Central memory CD8-positive, alpha-beta T cell (primary cell): ENCODE measurements at regions not wholly inside any gene's neighbourhood (a gene's known extent, or its start where the extent isn't known, plus 50 kb on each side); places are given as distances from the start of the nearest gene placed in this dataset.
"Not testable (repeated sequence)": the region's sequence is repeated elsewhere in the genome, so short reads cannot be mapped to it uniquely, and the experiment has no call there.

Experiments used
- ATAC-seq: fragments of 150-1000 bp; cut with Tn5 transposase; replicated peaks from 2 replicates; pipeline ENCODE4 v1.10.0; 2022; ENCODE audit warnings: mild to moderate bottlenecking, moderate FRiP score, moderate number of reproducible peaks; ENCODE audit not compliant: poor library complexity, severe bottlenecking; ENCODE audit errors: extremely low read depth
- DNase-seq, 2 donors: peaks; one replicate each; pipeline ENCODE4 v3.0.0; 2021; ENCODE audit warnings: low spot score in 2 of 2
- H3K27ac Mint-ChIP-seq: one replicate; pipeline ENCODE4 v1.8.0; 2022; ENCODE audit warnings: low read depth, mild to moderate bottlenecking, moderate library complexity, mixed read lengths
- H3K27me3 Mint-ChIP-seq: one replicate; pipeline ENCODE4 v1.8.0; 2022; ENCODE audit warnings: mixed read lengths
- H3K36me3 Mint-ChIP-seq: one replicate; pipeline ENCODE4 v1.8.0; 2022; ENCODE audit warnings: mild to moderate bottlenecking, moderate library complexity, mixed read lengths; ENCODE audit not compliant: insufficient read depth
- H3K4me1 Mint-ChIP-seq: one replicate; pipeline ENCODE4 v1.8.0; 2022; ENCODE audit warnings: mixed read lengths
- H3K4me3 Mint-ChIP-seq: one replicate; pipeline ENCODE4 v1.8.0; 2022; ENCODE audit warnings: mild to moderate bottlenecking, moderate library complexity, mixed read lengths
- H3K9me3 Mint-ChIP-seq: one replicate; pipeline ENCODE4 v1.8.0; 2022; ENCODE audit warnings: mixed read lengths

DNA sequence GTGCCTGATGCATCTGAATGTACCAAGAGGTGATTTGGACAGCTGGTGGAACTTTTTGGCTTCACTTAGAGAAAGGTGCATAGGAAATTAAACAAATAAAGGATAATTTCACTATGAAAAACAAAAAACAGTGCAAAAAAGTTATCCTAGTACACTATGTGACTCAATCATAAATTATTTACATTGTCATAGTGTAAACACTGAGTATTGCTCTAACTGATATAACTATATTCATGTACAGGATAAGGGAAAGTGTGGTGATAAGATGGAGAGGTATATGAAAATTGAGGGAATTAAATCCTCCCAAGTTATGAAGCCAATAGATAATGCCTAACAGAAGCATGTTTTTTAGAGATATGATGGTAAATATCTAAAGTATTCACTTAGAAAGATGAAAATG, 50.2 kb upstream of the CPNE4 start:
- H3K36me3 Mint-ChIP-seq, result no peaks in the 10 kb centered on the region
- H3K4me3 Mint-ChIP-seq, result no peak overlapping the region
- H3K27ac Mint-ChIP-seq, result no peak overlapping the region
- H3K4me1 Mint-ChIP-seq, result no peaks in the 10 kb centered on the region
- DNase-seq (no peak), ATAC-seq (no peak)
- peaks cover 8% of the 10 kb centered on the region for H3K9me3 Mint-ChIP-seq
- peaks cover 9% of the 10 kb centered on the region for H3K27me3 Mint-ChIP-seq

GRCh38 chr3:132087356-132087755, 52.5 kb upstream of the CPNE4 start:
- H3K4me3 Mint-ChIP-seq, result no peak overlapping the region
- H3K27ac Mint-ChIP-seq, result no peak overlapping the region
- H3K27me3 Mint-ChIP-seq, result peaks cover 6% of the 10 kb centered on the region
- no peaks in the 10 kb centered on the region for H3K36me3 Mint-ChIP-seq
- peaks cover 4% of the 10 kb centered on the region for H3K9me3 Mint-ChIP-seq
- ATAC-seq (no peak), DNase-seq (no peak)
- H3K4me1 Mint-ChIP-seq, result no peaks in the 10 kb centered on the region

- Mint-ChIP-seq H3K27me3 (no peaks in the 10 kb centered on the region), H3K4me3 (no peak overlapping the region), H3K4me1 (no peaks in the 10 kb centered on the region), H3K36me3 (no peaks in the 10 kb centered on the region), H3K27ac (no peak overlapping the region), H3K9me3 (no peaks in the 10 kb centered on the region)
- DNase-seq (no peak), ATAC-seq (no peak)
Observed at GRCh38 chr3:132088291-132088690, 53.5 kb upstream of the CPNE4 start.

DNA sequence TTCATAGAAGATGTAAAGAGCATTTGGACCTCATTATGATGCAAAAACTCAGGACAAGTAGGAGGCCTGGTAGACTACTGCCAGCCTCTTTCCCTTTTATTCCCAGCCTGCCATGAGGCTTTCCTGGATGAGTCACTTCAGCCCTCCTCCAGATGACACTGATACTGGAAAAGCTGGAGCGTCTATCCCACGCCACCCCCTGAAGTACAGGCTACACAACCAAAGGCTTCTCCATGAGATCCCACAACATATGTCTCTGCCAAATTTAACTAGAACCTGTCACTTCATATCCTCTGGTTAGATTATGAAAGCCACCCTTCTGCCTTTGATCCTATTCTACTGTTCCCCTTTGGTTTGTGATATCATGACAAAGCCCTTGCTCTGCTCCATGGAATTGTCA, 56.1 kb upstream of the CPNE4 start:
- ATAC-seq, result no peak
- H3K27ac Mint-ChIP-seq, result no peak overlapping the region

DNA sequence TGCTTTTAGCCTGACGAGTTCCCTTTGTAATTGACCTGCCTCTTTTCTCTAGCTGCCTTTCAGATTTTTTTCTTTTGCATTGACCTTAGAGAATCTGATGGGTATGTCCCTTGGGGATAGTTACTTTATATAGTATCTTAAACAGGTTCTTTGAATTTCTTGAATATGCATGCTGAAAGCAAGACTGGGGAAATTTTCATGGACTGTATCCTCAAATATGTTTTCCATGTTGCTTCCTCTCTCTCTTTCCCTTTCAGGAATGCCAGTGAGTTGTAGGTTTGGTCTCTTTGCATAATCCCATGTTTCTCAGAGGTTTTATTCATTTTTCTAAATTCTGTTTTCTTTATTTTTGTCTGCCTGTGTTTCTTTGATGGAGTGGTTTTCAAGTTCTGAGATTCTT, 81.8 kb upstream of the CPNE4 start:
- no peak for DNase-seq
- Mint-ChIP-seq H3K4me1 (no peaks in the 10 kb centered on the region), H3K27ac (no peak overlapping the region), H3K4me3 (no peak overlapping the region), H3K9me3 (peaks cover 22% of the 10 kb centered on the region), H3K27me3 (peaks cover 13% of the 10 kb centered on the region), H3K36me3 (no peaks in the 10 kb centered on the region)
- no peak for ATAC-seq

More for the DNA sequence above, 56.1 kb upstream of the CPNE4 start:
- Mint-ChIP-seq H3K36me3 (no peaks in the 10 kb centered on the region), H3K4me1 (no peaks in the 10 kb centered on the region), H3K27me3 (no peaks in the 10 kb centered on the region), H3K4me3 (no peak overlapping the region), H3K9me3 (no peaks in the 10 kb centered on the region)
- DNase-seq, result no peak

DNA sequence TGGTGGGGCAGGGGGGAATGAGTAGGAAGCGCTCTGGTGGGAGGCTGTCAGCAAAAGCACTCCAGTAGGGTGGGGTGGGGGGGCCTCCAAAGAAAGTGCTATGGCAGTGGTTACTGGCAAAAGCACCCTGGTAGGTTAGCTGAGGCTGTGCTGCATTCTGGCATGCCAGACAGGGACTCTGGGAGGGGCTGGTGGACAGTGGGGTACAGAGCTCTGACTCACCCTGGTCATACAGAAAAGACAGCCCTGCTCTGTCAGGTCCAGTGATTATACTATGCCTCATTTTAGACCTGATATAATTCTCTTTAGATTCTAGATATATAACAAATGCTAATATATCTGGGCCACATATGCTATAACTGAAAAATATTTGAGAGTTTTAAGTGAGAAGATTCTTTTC, 82.8 kb upstream of the CPNE4 start:
- no peak overlapping the region for H3K27ac Mint-ChIP-seq
- peaks cover 22% of the 10 kb centered on the region for H3K27me3 Mint-ChIP-seq
- no peaks in the 10 kb centered on the region for H3K36me3 Mint-ChIP-seq
- peaks cover 22% of the 10 kb centered on the region for H3K9me3 Mint-ChIP-seq
- H3K4me3 Mint-ChIP-seq, result no peak overlapping the region
- DNase-seq, result no peak
- H3K4me1 Mint-ChIP-seq, result no peaks in the 10 kb centered on the region
- ATAC-seq, result no peak

DNA sequence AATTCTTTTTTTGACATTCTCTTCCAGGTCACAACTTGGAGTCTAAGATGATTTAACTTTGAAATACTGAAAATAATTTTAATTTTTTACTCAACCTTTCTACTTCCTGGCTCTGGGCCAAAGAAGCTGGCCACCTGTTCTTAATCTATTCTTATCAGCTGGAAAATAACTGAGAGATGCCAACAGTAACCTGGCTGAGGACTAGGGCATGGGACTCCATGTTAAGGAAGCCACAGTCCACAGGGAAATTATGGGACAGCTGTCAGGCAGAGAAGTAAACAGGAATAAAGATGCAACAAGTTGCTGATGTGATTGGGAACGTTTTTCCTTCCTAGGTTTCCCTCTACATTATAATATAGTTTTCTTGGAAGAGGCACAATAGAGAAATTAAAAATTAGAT, 84.7 kb upstream of the CPNE4 start:
- H3K27ac Mint-ChIP-seq, result no peak overlapping the region

GRCh38 chr3:132124096-132124495, 89.3 kb upstream of the CPNE4 start:
- no peak for ATAC-seq
- no peak for DNase-seq
- Mint-ChIP-seq H3K4me1 (no peaks in the 10 kb centered on the region), H3K9me3 (peaks cover 8% of the 10 kb centered on the region), H3K36me3 (no peaks in the 10 kb centered on the region), H3K4me3 (no peak overlapping the region), H3K27me3 (peaks cover 18% of the 10 kb centered on the region), H3K27ac (no peak overlapping the region)

More for the DNA sequence above, 84.7 kb upstream of the CPNE4 start:
- no peaks in the 10 kb centered on the region for H3K36me3 Mint-ChIP-seq
- no peaks in the 10 kb centered on the region for H3K4me1 Mint-ChIP-seq
- DNase-seq (no peak), ATAC-seq (no peak)
- no peak overlapping the region for H3K4me3 Mint-ChIP-seq
- H3K27me3 Mint-ChIP-seq, result peaks cover 18% of the 10 kb centered on the region
- H3K9me3 Mint-ChIP-seq, result peaks cover 14% of the 10 kb centered on the region

DNA sequence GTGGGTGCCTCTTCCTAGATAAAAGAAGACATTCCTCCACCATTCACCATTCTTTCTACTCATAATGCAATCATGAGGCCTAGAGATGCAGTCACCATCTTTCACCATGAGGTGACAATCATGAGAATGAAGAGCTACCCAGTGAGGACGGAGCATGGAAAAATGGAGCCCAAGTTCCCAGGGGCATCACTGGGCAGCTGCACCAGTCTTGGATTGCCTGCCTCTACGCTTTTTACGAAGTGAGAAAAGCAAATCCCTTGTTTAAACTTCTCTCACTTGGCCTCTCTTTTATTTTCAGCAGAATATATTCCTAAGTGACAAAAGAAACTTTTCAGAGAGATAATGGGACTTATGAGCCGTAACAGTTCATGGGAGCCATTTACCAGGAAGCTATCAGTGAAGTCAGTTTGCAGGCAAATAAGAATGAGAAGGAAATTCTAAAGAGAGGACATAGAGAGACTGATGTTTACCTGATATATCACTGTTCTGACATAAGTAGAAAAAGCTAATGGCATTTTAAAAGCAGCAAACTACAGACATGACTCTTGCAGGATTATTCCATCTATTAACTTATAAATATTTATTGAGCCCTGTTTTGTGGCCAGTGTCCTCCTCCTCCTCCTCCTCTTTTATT, 90.0 kb upstream of the CPNE4 start:
- peaks cover 8% of the 10 kb centered on the region for H3K9me3 Mint-ChIP-seq
- DNase-seq, result no peak
- no peak overlapping the region for H3K27ac Mint-ChIP-seq
- peaks cover 18% of the 10 kb centered on the region for H3K27me3 Mint-ChIP-seq
- H3K4me3 Mint-ChIP-seq, result no peak overlapping the region
- H3K36me3 Mint-ChIP-seq, result no peaks in the 10 kb centered on the region
- H3K4me1 Mint-ChIP-seq, result no peaks in the 10 kb centered on the region
- ATAC-seq, result no peak

DNA sequence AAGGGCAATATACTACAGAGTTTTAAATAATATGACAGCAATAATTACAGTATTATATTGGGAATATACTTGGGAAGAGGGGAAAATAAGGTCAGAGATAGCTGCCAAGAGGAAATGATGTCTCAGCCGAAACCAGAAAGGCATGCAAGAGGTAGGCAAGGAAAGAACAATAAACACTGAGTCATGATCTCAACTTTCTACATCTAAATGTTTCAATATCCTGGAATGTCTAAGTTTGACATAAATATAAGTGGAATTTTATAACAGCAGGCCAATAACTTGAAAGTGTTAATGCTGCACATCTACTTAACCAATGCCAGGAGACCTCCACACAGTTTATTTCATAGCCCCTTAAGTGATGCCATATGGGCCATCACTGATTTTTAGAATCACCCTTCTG, 99.8 kb upstream of the CPNE4 start:
- Mint-ChIP-seq H3K9me3 (peaks cover 6% of the 10 kb centered on the region), H3K27ac (no peak overlapping the region), H3K36me3 (no peaks in the 10 kb centered on the region), H3K4me1 (no peaks in the 10 kb centered on the region), H3K27me3 (peaks cover 15% of the 10 kb centered on the region), H3K4me3 (no peak overlapping the region)
- ATAC-seq (no peak), DNase-seq (no peak)

GRCh38 chr3:132135628-132136333, 101.0 kb upstream of the CPNE4 start:
- Mint-ChIP-seq H3K4me1 (no peaks in the 10 kb centered on the region), H3K27me3 (peaks cover 15% of the 10 kb centered on the region), H3K4me3 (no peak overlapping the region), H3K36me3 (no peaks in the 10 kb centered on the region), H3K27ac (no peak overlapping the region), H3K9me3 (peaks cover 6% of the 10 kb centered on the region)
- ATAC-seq (no peak), DNase-seq (no peak)

- Mint-ChIP-seq H3K4me3 (no peak overlapping the region), H3K27ac (no peak overlapping the region), H3K36me3 (no peaks in the 10 kb centered on the region), H3K9me3 (peaks cover 6% of the 10 kb centered on the region), H3K4me1 (no peaks in the 10 kb centered on the region), H3K27me3 (peaks cover 15% of the 10 kb centered on the region)
- DNase-seq (no peak), ATAC-seq (no peak)
Observed at GRCh38 chr3:132136334-132136716, 101.5 kb upstream of the CPNE4 start.

- ATAC-seq, H3K36me3 Mint-ChIP-seq, H3K4me1 Mint-ChIP-seq, H3K4me3 Mint-ChIP-seq, H3K27ac Mint-ChIP-seq, DNase-seq, H3K9me3 Mint-ChIP-seq: not testable (repeated sequence)
- H3K27me3 Mint-ChIP-seq, result peaks cover 15% of the 10 kb centered on the region
Observed at GRCh38 chr3:132136902-132137301, 102.1 kb upstream of the CPNE4 start.
